Stimulated activated naive CD8-positive, alpha-beta T cell treated with anti-CD3 and anti-CD28 coated beads, Interleukin-15, Interleukin-2, amounts not matched to agents 100 ng/mL and 50 ng/mL, for 24 hours (primary cell): ENCODE measurements at regions not wholly inside any gene's neighbourhood (a gene's known extent, or its start where the extent isn't known, plus 50 kb on each side); places are given as distances from the start of the nearest gene placed in this dataset.
"Not testable (repeated sequence)": the region's sequence is repeated elsewhere in the genome, so short reads cannot be mapped to it uniquely, and the experiment has no call there.

Source experiments
- H3K27ac Mint-ChIP-seq: one replicate; pipeline ENCODE4 v1.8.0; 2021; ENCODE audit warnings: mild to moderate bottlenecking, mixed read lengths
- H3K27me3 Mint-ChIP-seq: one replicate; pipeline ENCODE4 v1.8.0; 2021; ENCODE audit warnings: mixed read lengths
- H3K36me3 Mint-ChIP-seq: one replicate; pipeline ENCODE4 v1.8.0; 2021; ENCODE audit warnings: low read depth, mixed read lengths
- H3K4me1 Mint-ChIP-seq: one replicate; pipeline ENCODE4 v1.8.0; 2021; ENCODE audit warnings: low read depth, mixed read lengths
- H3K4me3 Mint-ChIP-seq: one replicate; pipeline ENCODE4 v1.8.0; 2021; ENCODE audit warnings: mild to moderate bottlenecking, mixed read lengths
- H3K9me3 Mint-ChIP-seq: one replicate; pipeline ENCODE4 v1.8.0; 2021; ENCODE audit warnings: mixed read lengths

DNA sequence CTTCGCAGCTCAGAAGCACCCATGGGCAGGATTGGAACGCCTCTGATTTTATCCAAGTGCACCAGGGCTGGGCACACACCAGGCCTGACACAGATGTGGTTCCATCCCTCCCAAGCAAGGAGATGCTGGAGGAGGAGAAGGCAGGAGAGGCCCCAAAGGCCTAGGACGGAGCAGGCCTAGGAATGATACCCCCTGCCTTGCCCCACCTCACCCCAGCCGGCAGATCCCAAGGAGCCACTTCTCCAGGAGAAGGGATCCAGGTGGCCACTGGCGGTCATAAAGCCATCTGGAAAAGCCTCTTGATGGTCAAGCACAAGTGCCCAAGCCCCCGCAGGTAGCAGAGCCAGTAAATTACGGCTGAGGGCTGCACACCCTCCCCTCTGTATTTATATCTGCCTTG lies 211.8 kb downstream of the TBC1D2B start:
- no peaks in the 10 kb centered on the region for H3K4me1 Mint-ChIP-seq
- no peak overlapping the region for H3K4me3 Mint-ChIP-seq
- H3K36me3 Mint-ChIP-seq: no peaks in the 10 kb centered on the region

DNA sequence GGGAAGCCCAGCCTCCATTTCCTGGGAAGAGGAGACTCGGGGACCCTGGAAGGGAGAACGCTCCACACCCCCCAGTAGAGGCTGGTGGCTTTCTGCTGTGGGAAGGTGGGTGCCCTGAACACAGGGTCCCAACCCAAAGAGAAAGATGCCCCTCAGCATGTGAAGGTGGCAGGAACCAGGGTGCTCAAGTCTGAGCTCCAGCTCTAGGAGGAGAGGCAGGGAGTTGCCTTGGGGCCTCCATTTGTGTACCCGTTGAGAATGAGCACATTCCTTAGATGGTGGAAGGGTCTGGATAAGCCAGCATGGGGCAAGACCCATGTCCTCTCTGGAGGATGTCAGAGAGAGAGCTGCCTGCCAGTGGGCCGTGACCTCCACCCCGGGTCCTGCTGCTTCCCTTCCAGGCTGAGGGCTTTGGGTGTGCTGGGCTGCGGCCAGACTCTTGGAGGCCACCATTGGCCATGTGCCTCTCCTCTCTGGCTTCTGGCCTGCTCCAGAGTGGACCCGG lies 212.4 kb downstream of the TBC1D2B start:
- Mint-ChIP-seq H3K27me3 (no peaks in the 10 kb centered on the region), H3K36me3 (no peaks in the 10 kb centered on the region), H3K27ac (no peak overlapping the region), H3K4me3 (no peak overlapping the region), H3K4me1 (no peaks in the 10 kb centered on the region), H3K9me3 (no peaks in the 10 kb centered on the region)

More for the DNA sequence above, 211.8 kb downstream of the TBC1D2B start:
- no peak overlapping the region for H3K27ac Mint-ChIP-seq
- H3K27me3 Mint-ChIP-seq: no peaks in the 10 kb centered on the region
- no peaks in the 10 kb centered on the region for H3K9me3 Mint-ChIP-seq

DNA sequence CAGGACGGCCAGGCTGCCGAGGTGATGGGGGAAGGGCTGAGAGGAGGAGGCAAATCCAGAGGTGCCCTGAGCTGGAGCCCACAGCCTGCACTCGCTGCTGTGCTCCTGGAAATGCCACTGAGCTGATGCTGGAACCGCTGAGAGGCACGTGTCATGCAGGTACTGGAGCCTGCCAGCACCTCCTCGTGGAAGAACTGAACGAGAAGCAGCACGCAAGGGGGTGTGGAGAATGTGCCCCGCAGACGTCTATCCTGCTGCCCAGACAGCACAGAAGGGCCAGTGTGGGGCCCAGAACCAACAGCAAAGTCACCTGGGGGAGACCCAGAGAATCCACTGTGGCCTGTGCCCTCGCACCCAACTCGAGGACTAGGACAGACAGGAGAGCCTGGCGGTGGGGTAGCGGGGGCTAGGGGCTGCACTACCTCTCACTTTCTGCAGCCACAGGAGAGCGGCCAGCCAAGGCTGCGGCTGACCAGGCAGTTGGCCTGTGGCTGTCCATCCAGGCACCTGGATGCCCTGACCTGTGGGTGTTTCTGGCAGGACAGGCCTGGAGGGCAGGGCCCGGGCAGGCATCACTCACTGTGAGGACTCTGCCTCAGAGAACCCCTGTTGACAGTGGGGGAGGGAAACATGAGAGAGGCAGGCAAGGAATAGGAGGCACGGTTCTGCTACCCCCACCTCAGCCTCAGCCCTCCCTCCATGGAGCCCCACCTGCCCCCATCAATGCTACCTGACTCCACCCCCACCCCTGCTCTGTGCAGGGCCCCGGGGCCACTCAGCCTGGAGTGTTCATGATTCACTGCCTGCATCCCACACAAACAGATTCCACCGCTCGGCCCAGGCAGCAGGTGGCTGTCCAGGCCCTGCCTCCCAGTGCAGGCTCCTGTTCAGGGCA lies 213.1 kb downstream of the TBC1D2B start:
- Mint-ChIP-seq H3K4me3 (no peak overlapping the region), H3K36me3 (no peaks in the 10 kb centered on the region), H3K27ac (no peak overlapping the region), H3K27me3 (no peaks in the 10 kb centered on the region), H3K4me1 (no peaks in the 10 kb centered on the region), H3K9me3 (no peaks in the 10 kb centered on the region)

DNA sequence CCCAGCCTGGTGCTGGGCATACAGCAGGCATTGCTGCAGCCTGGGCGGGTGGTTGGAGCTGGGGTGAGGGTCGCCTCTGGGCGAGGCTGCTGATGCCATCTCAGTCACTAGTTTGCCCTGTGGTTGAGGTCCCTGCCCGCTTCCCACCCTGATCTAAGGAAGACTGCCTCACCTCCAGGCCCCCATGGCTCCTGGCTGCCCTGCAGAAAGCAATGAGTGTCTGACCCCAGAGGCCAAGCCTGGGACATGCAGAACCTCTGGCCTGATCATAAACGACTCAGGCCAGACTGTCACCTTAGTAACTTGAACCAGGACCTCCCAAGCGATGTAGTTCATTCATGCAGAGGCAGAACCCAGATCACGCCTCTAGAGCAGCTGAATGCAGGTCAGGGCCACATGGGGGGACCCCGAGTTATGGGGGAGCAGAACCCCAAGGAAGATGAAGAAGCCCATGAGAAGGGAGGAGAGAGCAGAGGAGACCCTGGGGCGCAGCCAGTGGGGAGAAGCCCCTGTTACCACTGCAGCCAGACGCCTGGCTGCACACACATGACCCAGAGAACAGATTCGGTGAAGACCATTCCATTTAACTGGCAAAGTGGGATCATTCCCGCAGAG lies 213.9 kb downstream of the TBC1D2B start:
- H3K36me3 Mint-ChIP-seq: no peaks in the 10 kb centered on the region
- H3K27me3 Mint-ChIP-seq: no peaks in the 10 kb centered on the region
- no peaks in the 10 kb centered on the region for H3K4me1 Mint-ChIP-seq
- no peak overlapping the region for H3K4me3 Mint-ChIP-seq
- no peak overlapping the region for H3K27ac Mint-ChIP-seq
- no peaks in the 10 kb centered on the region for H3K9me3 Mint-ChIP-seq

DNA sequence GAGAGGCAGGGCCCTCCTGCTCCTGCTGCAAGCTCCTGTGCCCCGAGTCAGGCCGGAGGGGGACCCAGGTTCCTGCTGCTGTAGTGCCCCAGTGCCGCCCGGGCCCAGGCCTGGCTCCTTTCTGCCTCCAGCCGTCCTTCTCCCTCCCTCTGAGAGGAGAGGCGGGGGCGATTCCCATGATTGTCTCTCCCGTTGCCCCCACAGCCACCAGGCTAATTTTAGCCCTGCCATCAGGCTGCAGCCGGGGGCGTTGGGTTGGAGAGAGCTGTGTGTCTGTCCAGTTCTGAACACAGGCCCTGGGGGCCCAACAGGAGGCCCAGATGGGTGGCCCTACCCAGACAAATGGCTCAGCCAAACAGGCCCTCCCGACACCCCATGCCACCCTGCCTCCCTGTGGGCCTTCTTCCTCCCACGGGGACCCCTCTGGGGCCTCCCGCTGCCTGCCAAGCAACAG lies 214.8 kb downstream of the TBC1D2B start:
- H3K4me1 Mint-ChIP-seq: no peaks in the 10 kb centered on the region
- no peaks in the 10 kb centered on the region for H3K9me3 Mint-ChIP-seq
- H3K27me3 Mint-ChIP-seq: no peaks in the 10 kb centered on the region
- no peak overlapping the region for H3K4me3 Mint-ChIP-seq
- no peaks in the 10 kb centered on the region for H3K36me3 Mint-ChIP-seq
- no peak overlapping the region for H3K27ac Mint-ChIP-seq

DNA sequence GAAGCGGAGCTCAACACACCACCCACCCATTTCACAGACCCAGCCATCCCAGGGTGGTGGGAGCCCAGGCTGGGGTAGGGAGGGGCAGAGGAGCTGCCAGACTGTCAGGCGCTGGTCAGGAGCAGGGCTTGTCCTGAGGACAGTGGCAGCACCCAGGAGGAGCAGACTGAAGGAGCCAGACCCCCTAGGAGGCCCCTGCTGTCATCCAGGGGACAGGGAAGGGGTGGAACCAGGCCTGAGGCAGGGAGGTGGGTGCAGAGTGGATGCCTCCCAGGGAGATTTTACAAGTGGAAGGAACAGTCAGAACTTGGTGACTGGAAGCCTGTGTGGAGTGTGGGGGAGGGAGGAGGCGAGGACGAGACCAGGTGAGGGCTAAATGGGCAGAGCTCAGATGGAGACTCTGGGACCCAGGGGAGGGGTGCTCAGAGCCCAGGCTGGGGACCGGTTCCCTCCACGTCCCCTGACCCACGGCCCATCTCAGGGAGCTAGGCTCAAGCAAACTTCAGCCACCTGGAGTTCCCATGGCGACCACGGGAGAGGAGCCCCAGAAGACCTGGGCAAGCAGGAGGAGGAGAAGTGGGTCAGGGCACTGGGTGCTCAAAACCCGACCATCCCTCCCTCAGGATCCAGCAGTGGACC lies 215.4 kb downstream of the TBC1D2B start:
- H3K36me3 Mint-ChIP-seq, H3K4me3 Mint-ChIP-seq, H3K27me3 Mint-ChIP-seq, H3K27ac Mint-ChIP-seq, H3K4me1 Mint-ChIP-seq, H3K9me3 Mint-ChIP-seq: not testable (repeated sequence)

DNA sequence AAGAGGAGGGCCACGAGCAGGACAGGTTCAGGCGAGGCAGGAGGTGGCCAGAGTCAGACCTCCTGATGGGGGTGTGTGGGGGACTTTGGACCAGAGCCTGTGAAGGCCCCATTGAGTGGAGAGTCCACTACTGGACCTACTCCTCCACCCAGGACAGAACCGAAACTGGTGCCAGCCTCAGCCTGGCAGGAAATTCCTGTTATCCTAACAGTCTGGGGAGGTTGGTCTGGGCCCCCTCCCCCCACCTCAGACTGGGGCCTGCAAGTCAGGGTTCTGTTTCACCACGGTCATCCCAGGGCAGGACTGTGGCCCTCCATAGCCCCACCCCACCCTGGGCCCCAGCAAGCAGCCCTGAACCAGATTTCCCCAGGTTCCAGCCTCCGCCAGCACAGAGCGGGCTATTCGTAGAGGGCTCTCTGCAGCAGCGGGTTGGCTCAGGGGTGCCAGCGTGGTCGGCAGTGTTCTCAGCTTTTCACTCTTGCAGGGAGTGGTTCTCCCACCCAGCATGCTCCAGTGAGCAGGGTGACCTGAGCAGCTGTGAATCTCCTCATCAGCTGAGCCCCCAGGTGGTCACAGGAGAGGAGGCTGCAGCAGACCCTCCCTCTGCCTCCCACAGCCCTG lies 217.3 kb downstream of the TBC1D2B start:
- Mint-ChIP-seq H3K4me3 (no peak overlapping the region), H3K4me1 (no peaks in the 10 kb centered on the region), H3K27me3 (peaks cover 2% of the 10 kb centered on the region), H3K9me3 (no peaks in the 10 kb centered on the region), H3K36me3 (no peaks in the 10 kb centered on the region), H3K27ac (no peak overlapping the region)

DNA sequence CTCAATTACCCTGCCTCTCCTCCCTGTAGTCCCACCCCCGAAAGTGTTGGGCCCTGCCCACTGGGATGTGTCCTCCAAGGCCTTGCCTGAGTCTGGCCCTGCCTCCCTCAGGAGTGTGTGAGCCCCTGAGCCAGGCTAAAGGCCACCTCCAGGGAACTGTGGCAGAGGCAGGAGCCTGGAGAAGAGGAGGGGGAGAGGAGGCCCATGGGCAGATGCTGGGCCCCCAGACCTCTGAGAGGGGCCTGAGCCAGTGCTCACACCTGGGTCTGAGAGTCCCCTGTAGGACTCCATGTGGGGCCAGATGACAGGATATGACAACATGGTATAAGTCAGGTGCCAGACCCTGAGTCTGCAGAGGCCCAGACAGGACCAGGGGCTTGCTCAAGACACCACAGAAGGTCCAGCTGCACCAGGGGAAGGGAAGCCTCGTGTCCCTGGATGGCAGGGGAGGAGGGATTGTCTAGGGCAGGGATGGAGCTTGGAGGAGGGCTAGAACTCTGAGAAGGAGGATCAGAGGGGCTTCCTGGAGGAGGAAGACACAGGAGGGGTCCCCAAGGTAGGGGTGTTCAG lies 217.9 kb downstream of the TBC1D2B start:
- Mint-ChIP-seq H3K9me3 (no peaks in the 10 kb centered on the region), H3K4me1 (no peaks in the 10 kb centered on the region), H3K27ac (no peak overlapping the region), H3K27me3 (peaks cover 4% of the 10 kb centered on the region), H3K4me3 (no peak overlapping the region), H3K36me3 (no peaks in the 10 kb centered on the region)

DNA sequence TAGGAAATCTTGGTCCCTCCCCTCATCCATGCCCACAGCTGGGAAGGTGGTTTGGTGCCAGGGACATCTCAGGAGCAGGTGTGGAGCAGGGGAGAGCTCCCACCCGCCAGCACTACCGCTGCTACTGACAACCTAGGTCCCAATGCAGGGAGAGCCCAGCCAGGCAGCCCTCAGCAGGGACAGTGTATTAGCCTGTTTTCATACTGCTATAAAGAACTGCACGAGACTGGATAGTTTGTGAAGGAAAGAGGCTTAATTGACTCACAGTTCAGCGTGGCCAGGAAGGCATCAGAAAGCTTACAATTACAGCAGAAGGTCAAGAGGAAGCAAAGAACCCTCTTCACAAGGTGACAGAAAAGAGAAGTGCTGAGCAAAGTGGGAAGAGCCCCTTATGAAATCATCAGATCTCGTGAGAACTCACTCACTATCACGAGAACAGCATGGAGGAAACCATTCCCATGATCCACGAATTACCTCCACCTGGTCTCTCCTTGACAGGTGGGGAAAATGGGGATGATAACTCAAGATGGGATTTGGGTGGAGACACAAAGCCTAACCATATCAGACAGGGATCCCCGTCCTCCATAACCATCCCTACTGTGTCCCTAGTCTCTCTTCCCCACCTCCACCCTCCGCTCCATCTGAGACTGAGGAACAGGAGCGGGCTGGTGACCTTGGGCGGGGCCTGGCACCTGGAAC lies 218.6 kb downstream of the TBC1D2B start:
- Mint-ChIP-seq H3K27ac (no peak overlapping the region), H3K36me3 (no peaks in the 10 kb centered on the region), H3K27me3 (peaks cover 4% of the 10 kb centered on the region), H3K4me1 (no peaks in the 10 kb centered on the region), H3K9me3 (no peaks in the 10 kb centered on the region), H3K4me3 (no peak overlapping the region)

DNA sequence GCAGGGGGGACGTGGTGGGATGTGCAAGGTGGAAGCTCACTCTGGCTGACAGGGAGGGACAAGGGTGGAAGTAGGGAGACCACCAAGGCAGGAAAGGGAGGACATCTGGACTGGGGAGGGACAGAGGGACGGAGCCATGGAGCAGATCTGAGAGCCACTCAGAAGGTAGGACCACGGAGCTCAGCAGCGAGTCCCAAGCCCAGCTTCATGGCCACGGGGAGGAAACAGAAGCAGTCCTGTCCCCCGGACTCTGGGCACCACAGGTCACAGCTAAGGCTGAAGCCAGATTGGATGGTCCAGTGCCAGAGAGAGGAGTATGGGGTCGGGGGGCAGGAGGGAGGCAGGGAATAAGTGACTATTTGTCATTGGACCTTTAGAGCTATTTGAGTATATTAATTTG lies 220.1 kb downstream of the TBC1D2B start:
- H3K27ac Mint-ChIP-seq: no peak overlapping the region
- no peaks in the 10 kb centered on the region for H3K9me3 Mint-ChIP-seq
- peaks cover 4% of the 10 kb centered on the region for H3K27me3 Mint-ChIP-seq
- H3K36me3 Mint-ChIP-seq: no peaks in the 10 kb centered on the region
- no peaks in the 10 kb centered on the region for H3K4me1 Mint-ChIP-seq
- H3K4me3 Mint-ChIP-seq: no peak overlapping the region

DNA sequence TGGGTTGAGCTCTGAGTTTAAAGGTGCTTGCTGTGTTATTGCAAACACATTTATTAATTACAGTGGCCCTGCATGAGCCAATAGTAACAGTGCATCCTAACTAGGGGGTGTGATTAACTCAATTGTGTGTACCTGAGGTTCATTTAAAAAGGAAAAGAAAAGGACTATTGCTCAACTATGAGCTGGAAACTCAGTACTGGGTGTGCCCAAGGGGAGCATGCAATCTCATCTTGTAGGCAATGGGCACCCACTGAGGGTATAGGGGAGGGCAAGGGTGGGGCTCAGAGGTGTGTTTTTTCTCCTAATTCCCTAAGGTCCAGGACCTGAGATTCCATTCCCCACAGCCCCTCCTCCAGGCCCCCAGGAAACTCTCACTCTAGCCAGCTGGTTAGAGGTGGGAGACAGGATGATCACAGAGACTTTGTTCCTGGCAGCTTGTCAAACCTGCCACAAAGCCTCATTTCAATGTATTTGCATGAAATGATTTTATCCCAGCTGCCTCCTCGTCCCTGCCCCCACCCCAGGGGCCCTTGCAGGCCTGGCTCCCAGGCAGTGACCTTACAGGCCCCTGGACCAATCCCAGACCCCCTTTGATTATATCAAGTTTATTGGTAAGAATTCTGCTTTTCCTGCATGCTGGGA lies 220.7 kb downstream of the TBC1D2B start:
- no peak overlapping the region for H3K4me3 Mint-ChIP-seq
- no peaks in the 10 kb centered on the region for H3K36me3 Mint-ChIP-seq
- H3K4me1 Mint-ChIP-seq: no peaks in the 10 kb centered on the region
- H3K27ac Mint-ChIP-seq: no peak overlapping the region
- no peaks in the 10 kb centered on the region for H3K9me3 Mint-ChIP-seq
- peaks cover 9% of the 10 kb centered on the region for H3K27me3 Mint-ChIP-seq

DNA sequence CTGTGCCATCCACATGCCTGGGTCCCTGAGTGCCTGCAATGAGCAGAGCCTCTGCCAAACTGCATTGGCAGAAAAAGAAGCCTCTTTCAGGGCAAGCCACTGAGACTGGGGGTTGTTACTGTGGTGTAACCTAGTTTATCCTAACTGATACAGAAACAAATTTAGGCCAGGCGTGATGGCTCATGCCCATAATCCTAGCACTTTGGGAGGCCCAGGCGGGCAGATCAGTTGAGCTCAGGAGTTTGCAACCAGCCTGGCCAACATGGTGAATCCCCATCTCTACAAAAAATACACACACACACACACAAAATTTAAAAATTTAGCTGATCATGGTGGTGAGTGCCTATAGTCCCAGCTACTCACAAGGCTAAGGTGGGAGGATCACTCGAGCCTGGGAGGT lies 221.6 kb downstream of the TBC1D2B start:
- no peak overlapping the region for H3K27ac Mint-ChIP-seq
- peaks cover 16% of the 10 kb centered on the region for H3K27me3 Mint-ChIP-seq
- H3K9me3 Mint-ChIP-seq: no peaks in the 10 kb centered on the region
- no peaks in the 10 kb centered on the region for H3K4me1 Mint-ChIP-seq
- no peaks in the 10 kb centered on the region for H3K36me3 Mint-ChIP-seq
- H3K4me3 Mint-ChIP-seq: no peak overlapping the region

DNA sequence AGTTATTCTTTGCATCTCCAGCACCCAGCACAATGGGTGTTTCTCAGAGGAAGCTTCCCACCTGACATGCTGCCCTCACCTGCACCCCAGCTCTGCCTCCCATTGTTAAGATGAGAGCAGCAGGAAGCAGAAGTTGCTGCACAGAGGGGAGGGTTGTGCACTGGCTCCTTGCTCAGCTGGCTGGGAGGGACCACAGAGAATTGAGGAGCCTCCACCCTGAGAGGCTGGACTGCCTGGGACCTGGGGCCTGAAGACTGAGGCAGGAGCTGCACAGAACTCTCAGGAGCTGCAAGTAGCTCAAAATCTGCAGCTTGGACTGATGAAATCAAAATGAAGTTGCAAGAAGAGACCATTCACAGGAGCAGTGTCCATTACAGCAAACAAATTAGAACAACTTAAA lies 222.3 kb upstream of the LINGO1 start:
- Mint-ChIP-seq H3K36me3 (no peaks in the 10 kb centered on the region), H3K27ac (no peak overlapping the region), H3K4me1 (no peaks in the 10 kb centered on the region), H3K4me3 (no peak overlapping the region), H3K27me3 (peaks cover 20% of the 10 kb centered on the region), H3K9me3 (no peaks in the 10 kb centered on the region)

DNA sequence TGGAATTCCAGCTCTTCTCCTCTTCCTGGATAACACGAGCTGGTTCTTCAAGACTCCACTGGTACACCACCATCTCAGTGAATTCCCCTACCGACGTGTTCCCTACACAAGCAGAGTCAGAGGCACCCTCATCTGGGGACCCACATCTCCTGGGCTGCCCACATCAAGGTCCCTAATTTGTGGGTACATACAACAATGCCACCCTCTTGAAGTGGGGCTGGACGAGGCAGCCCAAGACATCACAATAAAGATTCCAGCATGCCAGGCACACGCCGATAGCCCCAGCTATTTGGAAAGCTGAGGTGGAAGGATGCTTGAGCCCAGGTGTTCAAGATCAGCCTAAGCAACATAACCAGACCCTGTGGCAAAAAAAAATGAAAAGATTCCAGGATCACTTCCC lies 221.2 kb upstream of the LINGO1 start:
- Mint-ChIP-seq H3K4me1 (no peaks in the 10 kb centered on the region), H3K9me3 (no peaks in the 10 kb centered on the region), H3K4me3 (no peak overlapping the region), H3K27me3 (peaks cover 25% of the 10 kb centered on the region), H3K36me3 (no peaks in the 10 kb centered on the region), H3K27ac (no peak overlapping the region)
